ENCODE measurements at regions not wholly inside any gene's neighbourhood (a gene's known extent, or its start where the extent isn't known, plus 50 kb on each side); places are given as distances from the start of the nearest gene placed in this dataset.

GRCh38 chr10:62924344-62924748 lies 108.2 kb upstream of the EGR2 start:
- Mint-ChIP-seq H3K27me3 (ENCODE audit: insufficient read depth, unreplicated experiment) (no peaks in the 10 kb centered on the region), H3K27ac (ENCODE audit: low read depth, unreplicated experiment) (no peak overlapping the region), H3K9me3 (ENCODE audit: unreplicated experiment) (no peaks in the 10 kb centered on the region), H3K36me3 (ENCODE audit: insufficient read depth, unreplicated experiment) (no peaks in the 10 kb centered on the region), H3K4me1 (ENCODE audit: insufficient read depth, unreplicated experiment) (peaks cover 12% of the 10 kb centered on the region), H3K4me3 (ENCODE audit: unreplicated experiment) (no peak overlapping the region)
- POLR2A ChIA-PET: no interaction called here
- DNase-seq (ENCODE audit: unreplicated experiment): no peak
- no peak for TF ChIP-seq CTCF (IDR thresholded peaks at IDR 0.05; ENCODE audit: unreplicated experiment)
- CTCF ChIA-PET: no interaction called here
- BruUV-seq (replicated peaks): no TSS peak
- intact Hi-C loops (cut with micrococcal nuclease): no loop called here

GRCh38 chr10:62919776-62920175 lies 103.6 kb upstream of the EGR2 start:
- H3K36me3 Mint-ChIP-seq (ENCODE audit: insufficient read depth, unreplicated experiment): no peaks in the 10 kb centered on the region
- BruUV-seq (replicated peaks): no TSS peak
- no peak overlapping the region for H3K27ac Mint-ChIP-seq (ENCODE audit: low read depth, unreplicated experiment)
- no peak overlapping the region for H3K4me3 Mint-ChIP-seq (ENCODE audit: unreplicated experiment)
- H3K4me1 Mint-ChIP-seq (ENCODE audit: insufficient read depth, unreplicated experiment): peaks cover 20% of the 10 kb centered on the region
- H3K27me3 Mint-ChIP-seq (ENCODE audit: insufficient read depth, unreplicated experiment): no peaks in the 10 kb centered on the region
- CTCF ChIA-PET: interaction anchor here (1.0 kb wide), 1 partner anchor 163 kb away, joined by 3 read pairs; no protein-coding TSS in a partner anchor
- intact Hi-C loops (cut with micrococcal nuclease): loop anchor here (5.0 kb wide), 1 partner anchor 78 kb away; no protein-coding TSS in a partner anchor
- no peak for TF ChIP-seq CTCF (IDR thresholded peaks at IDR 0.05; ENCODE audit: unreplicated experiment)
- H3K9me3 Mint-ChIP-seq (ENCODE audit: unreplicated experiment): no peaks in the 10 kb centered on the region
- POLR2A ChIA-PET: no interaction called here
- peak; percentile 86 for DNase-seq (ENCODE audit: unreplicated experiment)

GRCh38 chr10:62917475-62918238 lies 101.5 kb upstream of the EGR2 start:
- peak; percentile 21 for DNase-seq (ENCODE audit: unreplicated experiment)
- intact Hi-C loops (cut with micrococcal nuclease): loop anchor here (2.0 to 5.0 kb wide), 2 partner anchors 80 to 101 kb away; partner anchors contain the start of gene EGR2
- Mint-ChIP-seq H3K9me3 (ENCODE audit: unreplicated experiment) (no peaks in the 10 kb centered on the region), H3K36me3 (ENCODE audit: insufficient read depth, unreplicated experiment) (no peaks in the 10 kb centered on the region), H3K4me1 (ENCODE audit: insufficient read depth, unreplicated experiment) (peaks cover 20% of the 10 kb centered on the region), H3K27ac (ENCODE audit: low read depth, unreplicated experiment) (no peak overlapping the region), H3K27me3 (ENCODE audit: insufficient read depth, unreplicated experiment) (no peaks in the 10 kb centered on the region), H3K4me3 (ENCODE audit: unreplicated experiment) (no peak overlapping the region)
- no peak for TF ChIP-seq CTCF (IDR thresholded peaks at IDR 0.05; ENCODE audit: unreplicated experiment)
- no TSS peak for BruUV-seq (replicated peaks)
- CTCF ChIA-PET: interaction anchor here (0.6 to 1.0 kb wide), 3 partner anchors 9 to 1006 kb away, joined by 3 to 4 read pairs (median 3); no protein-coding TSS in a partner anchor
- POLR2A ChIA-PET: interaction anchor here (1.6 kb wide), 1 partner anchor 8 kb away, joined by 8 read pairs; no protein-coding TSS in a partner anchor

- Mint-ChIP-seq H3K36me3 (ENCODE audit: insufficient read depth, unreplicated experiment) (no peaks in the 10 kb centered on the region), H3K27me3 (ENCODE audit: insufficient read depth, unreplicated experiment) (no peaks in the 10 kb centered on the region), H3K4me3 (ENCODE audit: unreplicated experiment) (no peak overlapping the region), H3K4me1 (ENCODE audit: insufficient read depth, unreplicated experiment) (peaks cover 20% of the 10 kb centered on the region), H3K27ac (ENCODE audit: low read depth, unreplicated experiment) (peak overlapping the region; percentile 29), H3K9me3 (ENCODE audit: unreplicated experiment) (no peaks in the 10 kb centered on the region)
- peak; percentile 92 for DNase-seq (ENCODE audit: unreplicated experiment)
- intact Hi-C loops (cut with micrococcal nuclease): loop anchor here (2.0 to 5.0 kb wide), 2 partner anchors 81 to 99 kb away; partner anchors contain the start of gene EGR2
- BruUV-seq (replicated peaks): no TSS peak
- ChIA-PET CTCF (interaction anchor here (0.6 to 1.0 kb wide), 3 partner anchors 8 to 93 kb away, joined by 3 read pairs; no protein-coding TSS in a partner anchor), POLR2A (interaction anchor here (0.6 to 1.6 kb wide), 6 partner anchors 10 to 422 kb away, joined by 3 to 8 read pairs (median 3); no protein-coding TSS in a partner anchor)
- TF ChIP-seq CTCF (IDR thresholded peaks at IDR 0.05; ENCODE audit: unreplicated experiment): no peak
Observed at GRCh38 chr10:62916141-62916603, 100.0 kb upstream of the EGR2 start.

Measured in MCF 10A (cell line).